ENCODE measurements at regions not wholly inside any gene's neighbourhood (a gene's known extent, or its start where the extent isn't known, plus 50 kb on each side); places are given as distances from the start of the nearest gene placed in this dataset.

GRCh38 chr11:11095831-11096723 lies 238.2 kb upstream of the ZBED5 start:
- TF ChIP-seq CTCF (IDR thresholded peaks at IDR 0.05; ENCODE audit: insufficient read depth, low read length, missing control alignments) = no peak
- ChIA-PET POLR2A (no interaction called here), CTCF (no interaction called here)
- no peak for DNase-seq (ENCODE audit: low read depth, low spot score)
- H3K4me3 ChIP-seq (ENCODE audit: low read depth, low read length) = no peak overlapping the region

DNA sequence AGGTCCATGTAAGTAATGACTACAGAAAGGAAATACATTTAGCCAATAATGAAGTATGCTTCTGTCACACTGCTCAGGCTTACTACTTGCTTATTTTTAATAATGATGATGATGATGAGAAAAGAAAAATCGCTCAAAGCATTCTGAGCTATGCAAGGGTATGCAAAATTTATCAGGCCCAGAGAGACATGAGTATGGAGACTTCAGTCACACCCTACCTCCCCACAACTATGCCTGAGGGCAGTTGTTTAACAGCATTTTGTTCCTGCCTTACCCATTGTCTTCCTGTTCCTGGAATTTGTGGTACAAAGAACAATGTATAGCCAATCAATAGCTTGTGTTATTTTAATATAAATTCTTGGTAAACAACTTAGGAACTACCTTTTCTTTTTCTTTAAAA lies 232.6 kb upstream of the ZBED5 start:
- CTCF ChIA-PET = no interaction called here
- no peak for TF ChIP-seq CTCF (IDR thresholded peaks at IDR 0.05; ENCODE audit: insufficient read depth, low read length, missing control alignments)
- H3K4me3 ChIP-seq (ENCODE audit: low read depth, low read length) = no peak overlapping the region
- no peak for DNase-seq (ENCODE audit: low read depth, low spot score)
- POLR2A ChIA-PET = no interaction called here

DNA sequence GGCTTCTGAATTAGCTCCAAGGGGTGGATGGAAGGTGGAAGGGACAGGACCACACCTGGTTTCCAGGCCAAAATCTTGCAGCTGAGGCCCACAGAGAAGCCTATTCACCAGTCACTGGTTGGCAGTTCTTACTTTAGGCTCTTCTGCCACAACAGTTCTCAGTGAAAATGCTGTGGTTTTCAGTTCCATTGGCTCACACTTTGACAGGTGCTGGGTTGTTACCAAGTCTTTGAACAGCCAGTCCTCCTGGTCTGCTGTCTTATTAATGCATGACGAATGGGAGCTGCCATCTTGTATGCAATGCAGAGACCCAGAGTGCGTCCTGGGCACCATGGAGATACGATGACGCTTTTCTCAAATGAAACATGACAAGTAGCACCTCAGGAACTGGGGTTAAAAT lies 232.0 kb upstream of the ZBED5 start:
- CTCF ChIA-PET = interaction anchor here (0.8 kb wide), 1 partner anchor 14 kb away, joined by 3 read pairs; no protein-coding TSS in a partner anchor

DNA sequence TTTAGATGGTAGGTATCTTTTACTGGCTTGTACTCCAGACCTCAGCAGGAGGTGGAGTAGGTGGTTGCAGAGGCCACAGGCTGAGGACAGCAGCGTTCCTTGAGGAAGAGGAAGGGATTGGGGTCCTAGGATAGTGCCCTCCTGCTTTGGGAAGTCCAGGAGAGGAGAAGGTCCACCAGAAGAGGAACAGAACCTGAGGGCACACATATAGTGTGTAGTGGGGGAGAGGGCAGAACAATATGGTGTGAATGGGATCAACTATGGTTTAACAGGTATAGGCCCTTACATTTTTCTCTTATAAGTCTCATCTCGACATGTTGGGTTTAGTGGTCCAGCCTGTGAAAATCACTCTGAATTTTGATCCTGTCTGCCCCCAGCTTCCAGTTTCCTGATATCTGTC lies 229.1 kb upstream of the ZBED5 start:
- ChIA-PET CTCF (no interaction called here), POLR2A (no interaction called here)
- no peak for DNase-seq (ENCODE audit: low read depth, low spot score)
- TF ChIP-seq CTCF (IDR thresholded peaks at IDR 0.05; ENCODE audit: insufficient read depth, low read length, missing control alignments) = no peak
- no peak overlapping the region for H3K4me3 ChIP-seq (ENCODE audit: low read depth, low read length)

More for the DNA sequence above, 232.0 kb upstream of the ZBED5 start:
- POLR2A ChIA-PET = no interaction called here
- TF ChIP-seq CTCF (IDR thresholded peaks at IDR 0.05; ENCODE audit: insufficient read depth, low read length, missing control alignments) = no peak
- DNase-seq (ENCODE audit: low read depth, low spot score) = no peak
- H3K4me3 ChIP-seq (ENCODE audit: low read depth, low read length) = no peak overlapping the region

DNA sequence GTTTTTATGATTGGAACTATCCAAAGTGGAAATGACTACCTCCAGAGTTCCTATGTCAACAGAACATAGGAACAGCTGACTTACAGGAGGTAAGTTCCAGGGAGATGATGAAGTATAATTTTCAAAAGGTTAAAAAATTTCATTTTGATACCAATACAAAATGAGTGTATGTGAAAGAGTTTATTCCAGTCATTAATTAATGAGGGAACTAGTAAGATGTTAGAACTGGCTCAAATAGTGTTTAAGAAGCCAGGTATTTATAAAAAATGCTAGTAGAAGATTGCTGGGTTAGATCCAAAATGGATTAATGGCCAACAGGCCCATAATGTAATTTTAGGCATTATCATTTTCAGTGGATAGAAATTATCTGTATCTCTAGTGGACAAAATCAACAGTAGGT lies 227.7 kb upstream of the ZBED5 start:
- DNase-seq (ENCODE audit: low read depth, low spot score) = no peak
- ChIA-PET CTCF (interaction anchor here (1.1 kb wide), 1 partner anchor 702 kb away, joined by 3 read pairs; no protein-coding TSS in a partner anchor), POLR2A (interaction anchor here (0.9 kb wide), 1 partner anchor 277 kb away, joined by 3 read pairs; no protein-coding TSS in a partner anchor)
- TF ChIP-seq CTCF (IDR thresholded peaks at IDR 0.05; ENCODE audit: insufficient read depth, low read length, missing control alignments) = no peak
- H3K4me3 ChIP-seq (ENCODE audit: low read depth, low read length) = no peak overlapping the region

DNA sequence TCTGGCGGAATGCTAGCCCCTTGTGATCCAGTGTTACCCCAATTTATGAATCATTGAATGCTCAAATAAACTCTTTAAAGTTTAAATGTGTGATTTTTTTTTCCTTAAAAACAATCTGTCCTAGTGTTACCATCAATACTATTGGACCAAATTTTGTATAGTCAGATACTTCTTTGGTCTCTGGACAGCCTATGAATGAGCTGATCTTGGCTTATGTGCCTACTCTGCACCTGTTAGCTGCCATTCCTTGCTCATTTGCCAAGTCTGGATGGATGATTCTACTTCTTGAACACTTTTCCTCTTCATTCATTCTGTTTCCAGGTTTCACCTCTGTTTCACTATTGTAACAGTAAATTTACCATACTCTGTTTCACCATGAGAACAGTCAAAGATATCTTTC lies 226.5 kb upstream of the ZBED5 start:
- TF ChIP-seq CTCF (IDR thresholded peaks at IDR 0.05; ENCODE audit: insufficient read depth, low read length, missing control alignments) = no peak
- POLR2A ChIA-PET = interaction anchor here (0.9 kb wide), 1 partner anchor 275 kb away, joined by 3 read pairs; no protein-coding TSS in a partner anchor
- DNase-seq (ENCODE audit: low read depth, low spot score) = no peak
- CTCF ChIA-PET = interaction anchor here (1.1 kb wide), 1 partner anchor 703 kb away, joined by 3 read pairs; no protein-coding TSS in a partner anchor
- no peak overlapping the region for H3K4me3 ChIP-seq (ENCODE audit: low read depth, low read length)
